HepG2 (cell line): ENCODE measurements at regions not wholly inside any gene's neighbourhood (a gene's known extent, or its start where the extent isn't known, plus 50 kb on each side); places are given as distances from the start of the nearest gene placed in this dataset.
"Not testable (repeated sequence)": the region's sequence is repeated elsewhere in the genome, so short reads cannot be mapped to it uniquely, and the experiment has no call there.

Experiments used
- ATAC-seq: fragments of 200-7000 bp; cut with Tn5 transposase; 3 replicates; pipeline ENCODE4 v1.9.1; 2020; ENCODE audit warnings: mild to moderate bottlenecking, moderate library complexity
- BruUV-seq: library from RNA; stranded (reverse); fragments of 400-500 nt; replicated peaks from 2 replicates; lab custom pipeline; 2021; lab: Mats Ljungman, UMichigan
- CTCF ChIA-PET: fragments of 300-600 bp; formaldehyde crosslinking; extraction: SDS; loops from one replicate; lab custom pipeline; 2021; ENCODE audit warnings: low total read pairs, inconsistent platforms, low intra/inter-chr PET ratio; lab: Yijun Ruan, JAX
- POLR2A ChIA-PET: fragments of 350-600 bp; sonication (Branson Sonifier 250); formaldehyde crosslinking; loops from one replicate; lab custom pipeline; 2020; ENCODE audit warnings: antibody characterized with exemption, inconsistent platforms; lab: Yijun Ruan, JAX
- DNase-seq: peaks from one replicate; pipeline ENCODE4 v3.0.0-alpha.2; 2015; ENCODE audit warnings: low spot score
- FAIRE-seq: peaks from 3 replicates; lab custom pipeline; 2011; peaks lifted over from hg19 to GRCh38; lab: Jason Lieb, UNC
- H2AFZ ChIP-seq: one replicate; pipeline ENCODE4 v1.6.1; 2011; ENCODE audit warnings: low read length, inconsistent platforms
- H3K27ac ChIP-seq: fragments of 300-600 bp; 3 replicates; pipeline ENCODE4 v1.8.0; 2011; ENCODE audit warnings: mixed run types, mild to moderate bottlenecking, mixed read lengths, low read length, inconsistent platforms; ENCODE audit not compliant: insufficient read depth; ENCODE audit errors: extremely low read length
- H3K27me3 ChIP-seq, 2 experiments: fragments of 200-600 bp in 1 of 2; 2 replicates in 1 of 2; 3 replicates in 1 of 2; pipeline versions ENCODE4 v1.6.0 to v1.8.0; 2011; ENCODE audit warnings: low read length in 2 of 2, mild to moderate bottlenecking in 2 of 2, moderate library complexity in 2 of 2, inconsistent platforms in 1 of 2; ENCODE audit not compliant: insufficient read depth in 2 of 2, control insufficient read depth in 1 of 2
- H3K36me3 ChIP-seq, 2 experiments: fragments of 200-600 bp in 1 of 2; replicated peaks in 1 of 2; 2 replicates in 1 of 2; 3 replicates in 1 of 2; pipeline versions ENCODE4 v1.5.1 to v1.8.0; 2011; ENCODE audit warnings: low read length in 2 of 2, inconsistent platforms in 1 of 2; ENCODE audit not compliant: insufficient read depth in 2 of 2, control insufficient read depth in 1 of 2
- H3K4me1 ChIP-seq: 2 replicates; pipeline ENCODE4 v1.5.1; 2012; ENCODE audit warnings: low read length, inconsistent platforms; ENCODE audit not compliant: insufficient read depth
- H3K4me2 ChIP-seq: 2 replicates; pipeline ENCODE4 v1.6.0; 2011; ENCODE audit warnings: low read depth, low read length, inconsistent platforms
- H3K4me3 ChIP-seq, 3 experiments: fragments of 200-600 bp in 1 of 3; sonication (generic), shearing (Covaris generic) in 1 of 3; replicated peaks in 1 of 3; 2 replicates each; pipeline ENCODE4 v1.5.1; 2011 to 2016; ENCODE audit warnings: low read length in 3 of 3, inconsistent platforms in 2 of 3, low read depth in 2 of 3, mild to moderate bottlenecking in 2 of 3, control low read depth in 1 of 3, mixed read lengths in 1 of 3; ENCODE audit not compliant: insufficient read depth in 1 of 3
- H3K79me2 ChIP-seq: one replicate; pipeline ENCODE4 v1.6.1; 2011; ENCODE audit warnings: low read length, inconsistent platforms; ENCODE audit not compliant: insufficient read depth
- H3K9ac ChIP-seq: 2 replicates; pipeline ENCODE4 v1.6.0; 2011; ENCODE audit warnings: mild to moderate bottlenecking, low read depth, low read length, inconsistent platforms; ENCODE audit not compliant: insufficient read depth
- H3K9me3 ChIP-seq: 2 replicates; pipeline ENCODE4 v1.5.1; 2012; ENCODE audit warnings: mild to moderate bottlenecking, low read length
- H4K20me1 ChIP-seq: 2 replicates; pipeline ENCODE4 v1.6.0; 2011; ENCODE audit warnings: inconsistent platforms, mild to moderate bottlenecking, low read length, moderate library complexity; ENCODE audit not compliant: insufficient read depth
- DDIT3 ChIP-seq: sonication (generic); formaldehyde crosslinking; IDR thresholded peaks from 2 replicates; pipeline ENCODE4 v1.4.0; 2020; ENCODE audit warnings: mild to moderate bottlenecking, missing genetic modification reagents
- PRPF4 ChIP-seq: fragments of 200-400 bp; formaldehyde crosslinking; IDR thresholded peaks from 2 replicates; pipeline ENCODE4 v1.6.1; 2016; ENCODE audit warnings: low read length, low read depth; ENCODE audit not compliant: poor library complexity, severe bottlenecking
- ZFP91 ChIP-seq: sonication (generic); formaldehyde crosslinking; IDR thresholded peaks from 2 replicates; pipeline ENCODE4 v1.9.0; 2022; ENCODE audit warnings: missing genetic modification reagents, mild to moderate bottlenecking, borderline replicate concordance
- WGBS: methylation state at CpG from one replicate; pipeline ENCODE4 v1.1.6; 2017; ENCODE audit warnings: low lambda C conversion rate; 5-methylcytosine and 5-hydroxymethylcytosine counted together
- in situ Hi-C: cut with HindIII; loops from 2 replicates; pipeline ENCODE4 v1.10.0; 2017; ENCODE audit warnings: low pct_unique_long_range_greater_than_20kb; ENCODE audit not compliant: extremely low pct_ligation_motif_present
- intact Hi-C: fragments of 100-400 bp; cut with micrococcal nuclease; formaldehyde crosslinking; loops from one replicate; pipeline ENCODE4 v1.10.0; 2022; ENCODE audit not compliant: unreplicated experiment

DNA sequence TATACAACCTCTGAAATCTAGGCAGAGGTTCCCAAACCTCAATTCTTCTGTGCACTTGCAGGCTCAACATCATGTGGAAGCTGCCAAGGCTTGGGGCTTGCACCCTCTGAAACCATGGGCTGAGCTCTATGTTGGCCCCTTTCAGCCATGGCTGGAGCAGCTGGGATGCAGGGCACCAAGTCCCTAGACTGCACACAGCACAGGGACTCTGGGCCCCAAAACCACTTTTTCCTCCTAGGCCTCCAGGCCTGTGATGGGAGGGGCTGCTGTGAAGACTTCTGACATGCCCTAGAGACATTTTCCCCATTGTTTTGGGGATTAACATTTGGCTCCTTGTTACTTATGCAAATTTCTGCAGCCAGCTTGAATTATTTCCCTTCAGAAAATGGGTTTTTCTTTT is 250.4 kb downstream of the ERMARD start:
- POLR2A ChIA-PET, H3K36me3 ChIP-seq, H3K4me2 ChIP-seq, intact Hi-C loops, DNase-seq, H3K4me3 ChIP-seq, BruUV-seq, H3K79me2 ChIP-seq, FAIRE-seq, in situ Hi-C loops, H3K4me1 ChIP-seq, H2AFZ ChIP-seq, H3K9ac ChIP-seq, CTCF ChIA-PET, ATAC-seq, H3K27ac ChIP-seq, H4K20me1 ChIP-seq: not testable (repeated sequence)
- H3K27me3 ChIP-seq: peaks cover 5 to 13% of the 10 kb centered on the region in 2 experiments; a peak in 4 of 5 replicates
- H3K9me3 ChIP-seq: peaks cover 52% of the 10 kb centered on the region

GRCh38 chr6:170000071-170000843 is 248.8 kb downstream of the ERMARD start:
- Histone ChIP-seq H3K4me3 (no peak overlapping the region), H3K27ac (no peak overlapping the region), H2AFZ (no peak overlapping the region), H3K9me3 (peaks cover 49% of the 10 kb centered on the region), H3K4me1 (no peaks in the 10 kb centered on the region), H3K36me3 (no peaks in the 10 kb centered on the region), H4K20me1 (no peaks in the 10 kb centered on the region), H3K9ac (no peak overlapping the region), H3K27me3 (peaks cover 2 to 5% of the 10 kb centered on the region in 2 experiments; a peak in 2 of 5 replicates), H3K79me2 (no peaks in the 10 kb centered on the region), H3K4me2 (no peak overlapping the region)
- no TSS peak for BruUV-seq
- 12% methylated on average over 5 of the region's 8 CpGs for WGBS
- ATAC-seq (no peak), FAIRE-seq (no peak), DNase-seq (no peak)
- ChIA-PET CTCF (no interaction called here), POLR2A (no interaction called here)
- in situ Hi-C loops (no loop called here), intact Hi-C loops (no loop called here)
- TF ChIP-seq DDIT3: no peak
- TF ChIP-seq PRPF4: no peak
- no peak for TF ChIP-seq ZFP91 (CRISPR knock-in tag)
- TF ChIP-seq, all 625 proteins: peak for 0
